ENCODE measurements at regions not wholly inside any gene's neighbourhood (a gene's known extent, or its start where the extent isn't known, plus 50 kb on each side); places are given as distances from the start of the nearest gene placed in this dataset.

GRCh38 chr10:78445308-78445707, 411.6 kb downstream of the RPS24 start:
- TF ChIP-seq CTCF (IDR thresholded peaks at IDR 0.05; ENCODE audit: borderline replicate concordance), result no peak
- no peak for DNase-seq
- intact Hi-C loops (cut with micrococcal nuclease), result no loop called here
- Histone ChIP-seq H3K4me1 (no peaks in the 10 kb centered on the region), H3K27ac (replicated peaks) (no peak overlapping the region), H3K9me3 (replicated peaks) (no peaks in the 10 kb centered on the region), H3K36me3 (no peaks in the 10 kb centered on the region), H3K27me3 (ENCODE audit: low read depth) (no peaks in the 10 kb centered on the region), H3K4me3 (no peak overlapping the region)

- DNase-seq, result no peak
- intact Hi-C loops (cut with micrococcal nuclease), result no loop called here
- no peaks in the 10 kb centered on the region for H3K27me3 ChIP-seq (ENCODE audit: low read depth)
- H3K36me3 ChIP-seq, result no peaks in the 10 kb centered on the region
- TF ChIP-seq CTCF (IDR thresholded peaks at IDR 0.05; ENCODE audit: borderline replicate concordance), result no peak
- peaks cover 7% of the 10 kb centered on the region for H3K4me1 ChIP-seq
- no peaks in the 10 kb centered on the region for H3K9me3 ChIP-seq (replicated peaks)
- no peak overlapping the region for H3K27ac ChIP-seq (replicated peaks)
- H3K4me3 ChIP-seq, result no peak overlapping the region
Measured at GRCh38 chr10:78448470-78448869, 414.8 kb downstream of the RPS24 start.

- intact Hi-C loops (cut with micrococcal nuclease), result no loop called here
- no peaks in the 10 kb centered on the region for H3K9me3 ChIP-seq (replicated peaks)
Measured at GRCh38 chr10:78448994-78449418, 415.3 kb downstream of the RPS24 start.

GRCh38 chr10:78449554-78449953, 415.9 kb downstream of the RPS24 start:
- Histone ChIP-seq H3K27me3 (ENCODE audit: low read depth) (peaks cover under 1% of the 10 kb centered on the region), H3K4me1 (peaks cover 7% of the 10 kb centered on the region), H3K27ac (replicated peaks) (no peak overlapping the region), H3K4me3 (no peak overlapping the region), H3K9me3 (replicated peaks) (no peaks in the 10 kb centered on the region), H3K36me3 (no peaks in the 10 kb centered on the region)
- TF ChIP-seq CTCF (IDR thresholded peaks at IDR 0.05; ENCODE audit: borderline replicate concordance), result no peak
- intact Hi-C loops (cut with micrococcal nuclease), result no loop called here
- DNase-seq, result no peak

More at GRCh38 chr10:78448994-78449418, 415.3 kb downstream of the RPS24 start:
- no peak for DNase-seq
- Histone ChIP-seq H3K36me3 (no peaks in the 10 kb centered on the region), H3K4me1 (peaks cover 7% of the 10 kb centered on the region), H3K27me3 (ENCODE audit: low read depth) (no peaks in the 10 kb centered on the region), H3K27ac (replicated peaks) (no peak overlapping the region), H3K4me3 (no peak overlapping the region)
- no peak for TF ChIP-seq CTCF (IDR thresholded peaks at IDR 0.05; ENCODE audit: borderline replicate concordance)

- H3K27me3 ChIP-seq (ENCODE audit: low read depth), result peaks cover 7% of the 10 kb centered on the region
- DNase-seq, result no peak
- H3K4me3 ChIP-seq, result no peak overlapping the region
- H3K4me1 ChIP-seq, result peaks cover 7% of the 10 kb centered on the region
- no peaks in the 10 kb centered on the region for H3K9me3 ChIP-seq (replicated peaks)
- no peak overlapping the region for H3K27ac ChIP-seq (replicated peaks)
- TF ChIP-seq CTCF (IDR thresholded peaks at IDR 0.05; ENCODE audit: borderline replicate concordance), result no peak
- H3K36me3 ChIP-seq, result no peaks in the 10 kb centered on the region
- intact Hi-C loops (cut with micrococcal nuclease), result no loop called here
Measured at GRCh38 chr10:78450239-78450638, 416.6 kb downstream of the RPS24 start.
